ENCODE measurements at regions not wholly inside any gene's neighbourhood (a gene's known extent, or its start where the extent isn't known, plus 50 kb on each side); places are given as distances from the start of the nearest gene placed in this dataset.
A peak's percentile ranks its signal among the peaks of the same experiment; 100 is the strongest.
"Not testable (repeated sequence)": the region's sequence is repeated elsewhere in the genome, so short reads cannot be mapped to it uniquely, and the experiment has no call there.

DNA sequence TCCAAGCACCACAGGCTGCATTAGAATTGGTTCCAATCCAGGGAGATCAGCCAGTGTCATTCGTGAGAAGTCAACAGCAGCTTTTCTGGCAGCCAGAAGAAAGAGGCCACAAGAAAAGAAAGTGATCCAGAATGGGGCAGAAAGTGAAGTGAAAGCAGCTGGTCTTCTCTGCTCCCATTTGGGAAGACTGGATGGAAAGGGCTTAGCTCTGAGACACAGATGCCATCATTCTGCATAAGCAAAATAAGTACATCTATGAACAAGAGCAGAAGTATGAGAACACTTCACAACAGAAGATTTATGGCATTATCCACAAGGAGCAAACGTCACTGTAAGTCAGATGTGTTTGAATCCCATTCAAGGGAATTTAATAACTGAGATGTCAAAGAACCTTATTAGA is 326.5 kb upstream of the ESRRG start:
- Mint-ChIP-seq H3K4me1 (ENCODE audit: low read depth) (no peaks in the 10 kb centered on the region), H3K27me3 (ENCODE audit: low read depth) (no peaks in the 10 kb centered on the region), H3K4me3 (no peak overlapping the region), H3K36me3 (ENCODE audit: insufficient read depth in 2 of 2) (no peaks in the 10 kb centered on the region), H3K27ac (no peak overlapping the region), H3K9me3 (peaks cover 3% of the 10 kb centered on the region in 2 donors)
- ATAC-seq (replicated peaks in 1 of 2) (no peak), DNase-seq (no peak)

DNA sequence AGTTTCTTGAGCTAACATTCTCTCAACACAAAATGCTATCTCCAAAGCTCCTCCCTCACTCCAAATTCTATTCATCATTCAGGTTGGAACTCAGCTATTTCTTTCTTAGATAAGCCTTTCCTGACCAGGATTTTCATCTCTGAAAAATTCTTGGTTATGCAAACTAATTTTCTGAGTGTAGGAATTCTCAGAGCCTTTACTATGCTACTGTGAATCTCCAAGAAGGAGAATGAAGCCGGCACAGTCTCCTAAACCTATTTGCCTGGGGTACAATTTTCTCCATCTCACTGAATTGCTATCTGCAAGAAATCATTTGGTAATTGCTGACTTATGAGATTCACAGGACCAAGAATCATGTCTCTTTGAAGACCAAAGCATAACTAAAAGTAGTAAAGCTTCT is 325.9 kb upstream of the ESRRG start:
- ATAC-seq (replicated peaks in 1 of 2) = no peak

DNA sequence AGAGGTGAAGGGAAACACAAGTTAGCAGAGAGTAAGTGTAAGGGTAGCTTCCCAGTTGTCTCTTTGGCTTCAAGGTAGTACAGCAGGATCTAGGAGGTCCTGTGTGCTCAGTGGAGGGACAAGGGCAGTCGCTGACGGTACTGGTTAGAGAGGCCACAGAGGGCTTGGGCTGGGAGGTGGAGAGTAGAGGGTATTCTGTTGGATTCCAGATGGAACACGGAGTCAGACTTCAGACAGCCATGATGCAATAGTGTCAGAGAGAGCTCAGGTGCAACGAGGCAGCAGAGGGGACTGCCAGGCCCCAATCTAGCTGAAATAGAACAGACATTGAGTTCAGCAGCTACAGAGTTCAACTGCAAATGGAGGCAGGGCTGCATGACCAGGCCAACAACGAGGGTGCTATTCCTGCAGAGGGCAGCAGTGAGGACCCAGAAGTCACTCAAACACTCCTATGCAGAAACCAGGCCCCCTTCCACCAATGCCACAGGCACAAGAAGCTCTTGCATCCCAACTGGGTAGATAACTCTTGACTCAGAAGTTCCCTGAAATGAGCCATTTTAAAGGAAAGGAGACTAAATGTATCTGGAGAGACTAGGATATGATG is 325.0 kb upstream of the ESRRG start:
- peak in 1 of 2 donors; percentile 2 for DNase-seq
- ATAC-seq (replicated peaks in 1 of 2) = no peak
- peaks cover 5 to 7% of the 10 kb centered on the region in 2 donors for H3K9me3 Mint-ChIP-seq

More for the DNA sequence above, 325.9 kb upstream of the ESRRG start:
- H3K36me3 Mint-ChIP-seq (ENCODE audit: insufficient read depth in 2 of 2) = no peaks in the 10 kb centered on the region
- H3K9me3 Mint-ChIP-seq = peaks cover 4 to 6% of the 10 kb centered on the region in 2 donors
- H3K27me3 Mint-ChIP-seq (ENCODE audit: low read depth) = no peaks in the 10 kb centered on the region
- no peaks in the 10 kb centered on the region for H3K4me1 Mint-ChIP-seq (ENCODE audit: low read depth)
- no peak for DNase-seq
- H3K27ac Mint-ChIP-seq = no peak overlapping the region
- H3K4me3 Mint-ChIP-seq = no peak overlapping the region

DNA sequence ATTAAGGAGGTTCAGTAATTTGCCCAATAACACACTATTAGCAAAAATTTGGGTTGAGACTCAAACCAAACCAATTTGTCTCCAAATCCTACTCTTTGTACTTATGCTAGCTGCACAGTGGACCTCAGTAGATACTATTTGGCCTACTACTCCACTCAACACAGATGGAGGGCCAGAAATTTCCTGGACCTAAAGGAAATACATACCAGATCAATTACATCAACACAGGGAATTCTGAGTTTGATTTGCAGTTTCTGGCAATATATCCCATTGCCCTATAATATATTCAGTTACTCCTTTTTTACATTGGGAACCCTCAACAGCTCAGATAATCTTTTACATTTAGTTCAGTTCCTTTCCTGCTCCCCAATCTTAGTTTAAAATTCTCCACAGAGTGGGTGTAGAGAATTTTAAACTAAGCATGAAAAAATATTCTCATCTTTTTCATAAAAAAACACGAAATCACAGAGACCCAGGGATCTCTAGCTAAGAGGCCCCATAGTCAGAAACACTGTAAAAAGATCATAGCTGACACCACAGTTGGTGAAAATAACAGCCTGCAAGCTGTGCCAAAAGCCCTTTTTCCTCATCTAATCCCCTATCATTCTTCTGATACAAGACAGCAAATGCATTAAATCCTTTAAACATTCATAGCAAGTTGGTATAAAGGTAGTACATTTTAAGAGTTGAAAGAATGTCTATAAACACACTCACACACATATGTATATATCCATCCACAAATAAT is 317.7 kb upstream of the ESRRG start:
- no peaks in the 10 kb centered on the region for H3K27me3 Mint-ChIP-seq (ENCODE audit: low read depth)
- ATAC-seq (replicated peaks in 1 of 2) = no peak
- peaks cover 16 to 23% of the 10 kb centered on the region in 2 donors for H3K9me3 Mint-ChIP-seq
- no peak for DNase-seq
- H3K36me3 Mint-ChIP-seq (ENCODE audit: insufficient read depth in 2 of 2) = peaks cover 4 to 10% of the 10 kb centered on the region in 2 donors
- H3K4me3 Mint-ChIP-seq = no peak overlapping the region
- H3K27ac Mint-ChIP-seq = no peak overlapping the region
- H3K4me1 Mint-ChIP-seq (ENCODE audit: low read depth) = no peaks in the 10 kb centered on the region

More for the DNA sequence above, 325.0 kb upstream of the ESRRG start:
- Mint-ChIP-seq H3K36me3 (ENCODE audit: insufficient read depth in 2 of 2) (no peaks in the 10 kb centered on the region), H3K27ac (no peak overlapping the region), H3K4me3 (no peak overlapping the region), H3K27me3 (ENCODE audit: low read depth) (no peaks in the 10 kb centered on the region), H3K4me1 (ENCODE audit: low read depth) (no peaks in the 10 kb centered on the region)

DNA sequence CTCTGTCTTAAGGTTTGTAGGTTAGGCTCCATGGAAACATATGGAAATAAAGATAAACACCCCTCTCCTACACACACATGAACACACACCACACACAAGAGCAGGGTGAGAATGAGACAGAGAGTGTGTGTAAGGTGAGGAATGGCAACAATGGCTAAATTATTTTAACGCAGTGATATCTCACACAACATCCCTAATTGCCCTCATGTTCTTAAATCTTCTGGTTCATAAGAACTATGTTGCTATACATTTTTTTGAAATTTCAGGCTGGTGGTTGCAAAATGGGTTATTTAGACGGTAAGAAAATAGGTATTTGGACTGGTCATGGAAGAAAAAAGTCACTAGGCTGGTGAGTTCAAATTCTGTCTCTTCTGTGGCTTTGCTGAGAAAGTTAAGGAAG is 316.7 kb upstream of the ESRRG start:
- ATAC-seq (replicated peaks in 1 of 2) = no peak
- no peak for DNase-seq
- Mint-ChIP-seq H3K36me3 (ENCODE audit: insufficient read depth in 2 of 2) (peaks cover 4 to 10% of the 10 kb centered on the region in 2 donors), H3K27ac (no peak overlapping the region), H3K27me3 (ENCODE audit: low read depth) (no peaks in the 10 kb centered on the region), H3K4me3 (no peak overlapping the region), H3K9me3 (peaks cover 16 to 24% of the 10 kb centered on the region in 2 donors), H3K4me1 (ENCODE audit: low read depth) (no peaks in the 10 kb centered on the region)

DNA sequence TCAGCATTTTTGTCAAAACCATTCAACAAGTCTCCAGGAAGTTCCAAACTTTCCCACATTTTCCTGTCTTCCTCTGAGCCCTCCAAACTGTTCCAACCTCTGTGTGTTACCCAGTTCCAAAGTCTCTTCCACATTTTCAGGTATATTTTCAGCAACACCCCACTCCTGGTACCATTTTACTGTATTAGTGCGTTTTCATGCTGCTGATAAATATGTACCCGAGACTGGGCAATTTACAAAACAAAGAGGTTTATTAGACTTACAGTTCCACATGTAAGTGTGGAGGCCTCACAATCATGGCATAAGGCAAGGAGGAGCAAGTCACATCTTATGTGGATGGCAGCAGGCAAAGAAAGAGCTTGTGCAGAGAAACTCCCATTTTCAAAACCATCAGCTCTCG is 315.9 kb upstream of the ESRRG start:
- not testable (repeated sequence) for H3K4me1 Mint-ChIP-seq (ENCODE audit: low read depth); DNase-seq; H3K4me3 Mint-ChIP-seq; ATAC-seq (replicated peaks in 1 of 2); H3K27ac Mint-ChIP-seq; H3K27me3 Mint-ChIP-seq (ENCODE audit: low read depth)
- H3K9me3 Mint-ChIP-seq = peaks cover 13 to 23% of the 10 kb centered on the region in 2 donors
- H3K36me3 Mint-ChIP-seq (ENCODE audit: insufficient read depth in 2 of 2) = peaks cover 4 to 10% of the 10 kb centered on the region in 2 donors

DNA sequence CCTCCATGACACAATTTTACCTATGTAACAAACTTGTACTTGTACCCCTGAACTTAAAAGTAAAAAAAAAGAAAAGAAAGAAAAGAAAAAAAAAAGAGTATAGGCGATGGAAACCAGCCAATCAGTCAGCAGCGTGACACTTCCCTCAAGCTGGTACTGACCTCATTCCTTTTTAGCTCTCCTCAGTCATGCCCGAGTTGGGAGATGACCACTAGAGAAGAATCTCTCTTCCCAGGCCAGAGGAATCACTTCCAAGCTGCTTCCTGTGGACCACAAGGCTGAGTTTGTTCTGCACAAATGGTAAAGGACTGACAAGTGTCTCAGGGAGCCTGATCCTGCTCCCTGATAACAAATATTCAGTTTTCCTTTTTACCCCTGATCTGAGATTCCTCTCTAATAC is 313.5 kb upstream of the ESRRG start:
- H3K4me3 Mint-ChIP-seq = no peak overlapping the region
- H3K36me3 Mint-ChIP-seq (ENCODE audit: insufficient read depth in 2 of 2) = peaks cover 4 to 10% of the 10 kb centered on the region in 2 donors
- H3K9me3 Mint-ChIP-seq = peaks cover 11 to 22% of the 10 kb centered on the region in 2 donors
- H3K27ac Mint-ChIP-seq = no peak overlapping the region
- ATAC-seq (replicated peaks in 1 of 2) = no peak
- H3K27me3 Mint-ChIP-seq (ENCODE audit: low read depth) = no peaks in the 10 kb centered on the region
- H3K4me1 Mint-ChIP-seq (ENCODE audit: low read depth) = no peaks in the 10 kb centered on the region
- no peak for DNase-seq

DNA sequence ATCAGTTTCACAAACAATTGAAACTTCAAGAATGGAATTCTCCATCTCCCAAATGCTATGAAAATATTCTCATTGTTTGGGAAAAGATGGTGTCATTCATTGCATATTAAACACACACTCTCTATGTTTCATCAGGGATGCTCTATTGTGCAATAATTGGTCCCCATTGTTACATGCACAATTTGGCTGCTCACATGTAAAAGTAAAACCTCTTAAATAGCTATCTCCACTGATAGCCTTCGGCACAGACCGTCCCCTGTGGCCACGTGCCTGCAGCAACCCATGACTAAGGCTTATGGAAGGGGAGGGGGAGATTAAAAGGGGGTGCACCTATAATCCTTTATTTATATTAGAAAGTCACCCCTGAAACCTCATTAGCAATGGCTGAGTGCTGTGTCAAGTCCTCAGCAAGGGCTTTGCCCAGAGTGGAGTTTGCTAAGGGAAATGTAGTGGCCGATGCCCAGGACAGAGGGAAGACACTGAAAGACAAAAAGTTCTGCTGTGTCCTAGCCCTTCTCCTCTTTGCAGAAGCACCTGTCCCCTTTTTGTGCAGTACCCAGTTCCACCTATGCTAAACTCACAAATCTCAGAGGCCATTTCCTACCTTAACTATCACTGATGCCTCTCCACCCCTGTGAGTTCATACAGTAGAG is 309.6 kb upstream of the ESRRG start:
- Mint-ChIP-seq H3K4me3 (no peak overlapping the region), H3K27me3 (ENCODE audit: low read depth) (no peaks in the 10 kb centered on the region), H3K9me3 (peaks cover 5 to 11% of the 10 kb centered on the region in 2 donors), H3K4me1 (ENCODE audit: low read depth) (no peaks in the 10 kb centered on the region), H3K27ac (no peak overlapping the region), H3K36me3 (ENCODE audit: insufficient read depth in 2 of 2) (peaks cover 2% of the 10 kb centered on the region in 2 donors)
- DNase-seq (no peak), ATAC-seq (replicated peaks in 1 of 2) (no peak)

DNA sequence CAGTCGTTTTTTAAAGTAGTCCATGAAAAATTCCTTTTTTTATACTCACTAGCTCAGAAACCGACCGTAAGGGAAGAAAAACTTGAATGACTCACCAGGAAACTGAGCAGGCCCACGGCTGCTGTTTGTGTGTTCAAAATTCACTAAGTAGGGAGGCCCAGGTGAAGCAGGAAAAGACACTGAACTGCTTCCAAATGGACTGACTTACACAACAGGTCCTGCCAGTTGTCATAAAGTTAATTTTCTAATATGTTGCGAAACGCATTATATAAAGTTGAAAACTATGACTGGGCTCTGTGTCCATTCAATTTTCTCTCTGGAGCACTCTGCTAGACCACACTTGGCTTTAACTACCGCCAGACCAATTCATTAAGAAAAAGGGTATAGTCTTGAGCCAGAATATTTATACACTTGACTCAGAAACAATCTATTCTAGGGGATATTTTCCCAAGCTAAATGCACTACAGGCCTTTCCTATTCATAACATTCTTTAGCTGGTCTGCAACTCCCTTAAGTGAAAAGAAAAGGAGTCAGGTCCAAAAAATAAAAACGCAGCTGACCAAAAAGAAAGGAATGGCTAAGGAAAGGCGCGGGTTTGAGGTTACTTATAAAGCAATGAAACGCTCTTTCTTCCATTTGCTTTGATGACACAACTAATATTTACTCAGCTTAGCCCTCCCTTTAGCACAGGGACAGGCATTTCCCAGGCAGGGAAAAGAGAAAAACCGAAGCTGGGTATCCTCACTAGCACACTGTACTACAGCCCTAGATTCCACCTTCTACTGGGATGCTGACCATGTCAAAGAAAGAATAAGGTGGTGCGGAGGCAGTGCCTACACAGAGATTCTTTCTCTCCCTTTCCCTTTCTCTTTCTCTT is 306.3 kb upstream of the ESRRG start:
- H3K36me3 Mint-ChIP-seq (ENCODE audit: insufficient read depth in 2 of 2) = no peaks in the 10 kb centered on the region
- H3K27me3 Mint-ChIP-seq (ENCODE audit: low read depth) = no peaks in the 10 kb centered on the region
- H3K9me3 Mint-ChIP-seq = peaks cover 2% of the 10 kb centered on the region in 2 donors
- DNase-seq = no peak
- no peak for ATAC-seq (replicated peaks in 1 of 2)
- no peak overlapping the region for H3K4me3 Mint-ChIP-seq
- H3K27ac Mint-ChIP-seq = no peak overlapping the region
- no peaks in the 10 kb centered on the region for H3K4me1 Mint-ChIP-seq (ENCODE audit: low read depth)

DNA sequence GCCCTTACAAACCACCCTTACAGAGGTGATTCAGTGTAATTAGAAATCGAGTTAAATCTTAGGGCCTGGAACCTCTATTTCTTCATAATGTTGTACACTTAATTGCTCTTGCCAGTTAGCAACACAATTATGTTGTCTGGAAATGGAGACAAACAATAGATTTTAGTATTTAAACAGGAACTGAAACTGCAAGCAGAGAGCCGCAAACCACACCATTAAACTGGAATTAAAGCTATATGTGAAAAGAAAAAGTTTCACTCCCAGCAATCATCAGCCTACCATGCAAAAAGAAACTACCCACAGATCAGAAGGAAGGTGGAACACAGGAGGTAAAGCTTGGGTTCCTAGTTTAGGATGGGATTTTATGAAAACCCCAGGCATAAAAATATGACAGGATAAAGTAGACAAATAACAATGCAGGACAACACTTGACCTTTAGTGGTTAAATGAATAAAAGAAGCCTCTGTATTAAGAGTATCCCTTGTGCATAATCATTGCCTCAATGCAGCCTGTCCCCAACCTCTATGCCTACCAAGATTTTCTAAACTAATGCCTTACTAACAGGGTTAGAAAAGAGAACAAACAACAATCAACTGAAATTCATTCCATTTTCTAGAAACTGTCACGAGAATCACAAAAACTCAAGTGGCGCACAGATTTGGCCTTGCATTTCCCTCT is 304.3 kb upstream of the ESRRG start:
- Mint-ChIP-seq H3K36me3 (ENCODE audit: insufficient read depth in 2 of 2) (no peaks in the 10 kb centered on the region), H3K4me3 (no peak overlapping the region), H3K27me3 (ENCODE audit: low read depth) (no peaks in the 10 kb centered on the region), H3K4me1 (ENCODE audit: low read depth) (no peaks in the 10 kb centered on the region), H3K9me3 (peaks cover 2 to 3% of the 10 kb centered on the region in 2 donors), H3K27ac (no peak overlapping the region)
- no peak for ATAC-seq (replicated peaks in 1 of 2)
- DNase-seq = no peak

DNA sequence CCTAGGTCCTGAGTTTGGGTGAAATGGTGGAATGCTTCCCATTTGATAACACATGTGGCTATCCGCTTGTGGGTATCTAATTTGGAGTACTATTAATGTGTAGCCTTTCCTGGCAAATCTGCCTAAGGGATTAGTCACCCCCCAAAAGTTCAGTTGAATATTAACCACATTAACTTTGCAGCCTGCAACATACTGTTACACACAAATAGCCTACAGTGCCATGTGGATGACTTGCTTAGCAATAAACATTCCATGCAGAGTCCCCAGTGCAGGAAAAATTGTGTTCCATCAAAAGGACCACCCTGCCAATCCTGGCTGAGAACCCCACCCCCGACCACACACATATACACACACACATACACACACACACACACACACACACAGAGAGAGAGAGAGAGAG is 303.3 kb upstream of the ESRRG start:
- DNase-seq (no peak), ATAC-seq (replicated peaks in 1 of 2) (no peak)
- Mint-ChIP-seq H3K4me3 (no peak overlapping the region), H3K27ac (no peak overlapping the region), H3K4me1 (ENCODE audit: low read depth) (no peaks in the 10 kb centered on the region), H3K27me3 (ENCODE audit: low read depth) (no peaks in the 10 kb centered on the region), H3K9me3 (peaks cover 2 to 4% of the 10 kb centered on the region in 2 donors), H3K36me3 (ENCODE audit: insufficient read depth in 2 of 2) (no peaks in the 10 kb centered on the region)

DNA sequence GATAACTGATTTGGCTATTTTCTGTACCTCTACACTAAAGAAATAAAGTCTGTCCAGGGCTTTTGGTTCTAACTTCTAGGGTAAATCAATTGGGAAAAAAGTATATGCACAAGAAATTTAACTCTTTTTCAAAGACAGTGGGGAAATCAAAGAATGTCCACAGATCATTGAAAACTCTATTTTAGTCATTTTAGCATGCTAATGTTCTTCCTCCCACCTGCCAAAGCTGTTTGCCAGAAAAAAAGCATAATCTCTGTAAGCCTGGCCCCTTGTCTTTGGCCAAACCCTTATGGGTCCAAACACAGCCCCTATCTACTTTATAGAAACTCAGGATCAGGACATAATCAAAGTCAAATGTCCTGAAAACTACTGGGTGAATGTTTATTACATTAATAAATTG is 302.2 kb upstream of the ESRRG start:
- no peak for DNase-seq
- no peak for ATAC-seq (replicated peaks in 1 of 2)
- no peaks in the 10 kb centered on the region for H3K27me3 Mint-ChIP-seq (ENCODE audit: low read depth)
- no peak overlapping the region for H3K4me3 Mint-ChIP-seq
- H3K36me3 Mint-ChIP-seq (ENCODE audit: insufficient read depth in 2 of 2) = no peaks in the 10 kb centered on the region
- H3K27ac Mint-ChIP-seq = no peak overlapping the region
- no peaks in the 10 kb centered on the region for H3K4me1 Mint-ChIP-seq (ENCODE audit: low read depth)
- H3K9me3 Mint-ChIP-seq = peaks cover 2 to 4% of the 10 kb centered on the region in 2 donors

Measured in activated T-cell treated with anti-CD3 and anti-CD28 coated beads, Interleukin-2, amount 50 U/mL, for 72 hours (primary cell).